GM23338 (cell line): ENCODE measurements at regions not wholly inside any gene's neighbourhood (a gene's known extent, or its start where the extent isn't known, plus 50 kb on each side); places are given as distances from the start of the nearest gene placed in this dataset.

Experiments
- CREB1 ChIP-seq: fragments of 250-450 bp; sonication (Bioruptor Pico); IDR thresholded peaks from 2 replicates; pipeline ENCODE4 v1.5.0; 2020; ENCODE audit warnings: low read depth, mild to moderate bottlenecking, moderate library complexity
- CTCF ChIP-seq, 2 experiments: fragments of 200-600 bp in 1 of 2; sonication (generic) in 1 of 2; conservative IDR thresholded peaks; 2 replicates each; pipeline versions ENCODE4 v1.5.1 to v1.6.1; 2016 to 2017; ENCODE audit warnings: antibody characterized with exemption in 2 of 2, low read depth in 2 of 2, mild to moderate bottlenecking in 2 of 2, moderate library complexity in 1 of 2
- EZH2 ChIP-seq: fragments of 200-600 bp; sonication (generic); IDR thresholded peaks from one replicate; pipeline ENCODE4 v1.8.0; 2017; ENCODE audit warnings: antibody characterized with exemption, mild to moderate bottlenecking, low read depth; ENCODE audit not compliant: unreplicated experiment
- EZH2phosphoT487 ChIP-seq: fragments of 200-600 bp; sonication (generic); IDR thresholded peaks from one replicate; pipeline ENCODE4 v1.8.1; 2018; ENCODE audit warnings: antibody characterized with exemption; ENCODE audit not compliant: unreplicated experiment
- POLR2AphosphoS5 ChIP-seq: IDR thresholded peaks from 2 replicates; pipeline ENCODE4 v1.6.1; 2016; ENCODE audit warnings: antibody characterized with exemption, low read depth
- TF ChIP-seq, protein P1 (sequence below): IDR thresholded peaks from one replicate; pipeline ENCODE4 v1.6.1; 2018; ENCODE audit warnings: antibody characterized with exemption; ENCODE audit not compliant: unreplicated experiment

- TF ChIP-seq EZH2phosphoT487 (no peak), CTCF (conservative IDR thresholded peaks at IDR 0.05; ENCODE audit: low read depth in 2 of 2) (no peak), EZH2 (no peak), POLR2AphosphoS5 (no peak), CREB1 (no peak)
- TF ChIP-seq, protein P1, sequence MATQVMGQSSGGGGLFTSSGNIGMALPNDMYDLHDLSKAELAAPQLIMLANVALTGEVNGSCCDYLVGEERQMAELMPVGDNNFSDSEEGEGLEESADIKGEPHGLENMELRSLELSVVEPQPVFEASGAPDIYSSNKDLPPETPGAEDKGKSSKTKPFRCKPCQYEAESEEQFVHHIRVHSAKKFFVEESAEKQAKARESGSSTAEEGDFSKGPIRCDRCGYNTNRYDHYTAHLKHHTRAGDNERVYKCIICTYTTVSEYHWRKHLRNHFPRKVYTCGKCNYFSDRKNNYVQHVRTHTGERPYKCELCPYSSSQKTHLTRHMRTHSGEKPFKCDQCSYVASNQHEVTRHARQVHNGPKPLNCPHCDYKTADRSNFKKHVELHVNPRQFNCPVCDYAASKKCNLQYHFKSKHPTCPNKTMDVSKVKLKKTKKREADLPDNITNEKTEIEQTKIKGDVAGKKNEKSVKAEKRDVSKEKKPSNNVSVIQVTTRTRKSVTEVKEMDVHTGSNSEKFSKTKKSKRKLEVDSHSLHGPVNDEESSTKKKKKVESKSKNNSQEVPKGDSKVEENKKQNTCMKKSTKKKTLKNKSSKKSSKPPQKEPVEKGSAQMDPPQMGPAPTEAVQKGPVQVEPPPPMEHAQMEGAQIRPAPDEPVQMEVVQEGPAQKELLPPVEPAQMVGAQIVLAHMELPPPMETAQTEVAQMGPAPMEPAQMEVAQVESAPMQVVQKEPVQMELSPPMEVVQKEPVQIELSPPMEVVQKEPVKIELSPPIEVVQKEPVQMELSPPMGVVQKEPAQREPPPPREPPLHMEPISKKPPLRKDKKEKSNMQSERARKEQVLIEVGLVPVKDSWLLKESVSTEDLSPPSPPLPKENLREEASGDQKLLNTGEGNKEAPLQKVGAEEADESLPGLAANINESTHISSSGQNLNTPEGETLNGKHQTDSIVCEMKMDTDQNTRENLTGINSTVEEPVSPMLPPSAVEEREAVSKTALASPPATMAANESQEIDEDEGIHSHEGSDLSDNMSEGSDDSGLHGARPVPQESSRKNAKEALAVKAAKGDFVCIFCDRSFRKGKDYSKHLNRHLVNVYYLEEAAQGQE = no peak
These were observed 489.6 kb downstream of the MMUT start for GRCh38 chr6:48973491-48973890.
